LNCaP clone FGC (cell line): ENCODE measurements at regions not wholly inside any gene's neighbourhood (a gene's known extent, or its start where the extent isn't known, plus 50 kb on each side); places are given as distances from the start of the nearest gene placed in this dataset.
"Not testable (repeated sequence)": the region's sequence is repeated elsewhere in the genome, so short reads cannot be mapped to it uniquely, and the experiment has no call there.

Experiments used
- DNase-seq: peaks from one replicate; pipeline ENCODE4 v3.0.0-alpha.2; 2011; ENCODE audit warnings: low read depth
- H3K4me3 ChIP-seq: 2 replicates; pipeline ENCODE4 v1.5.1; 2011; ENCODE audit warnings: mild to moderate bottlenecking, low read depth, low read length, control low read depth
- TF ChIP-seq, protein P1 (sequence below): IDR thresholded peaks from 2 replicates; pipeline ENCODE4 v1.5.1; 2012; ENCODE audit warnings: mild to moderate bottlenecking; ENCODE audit not compliant: control insufficient read depth, insufficient read depth; ENCODE audit errors: extremely low read depth

DNA sequence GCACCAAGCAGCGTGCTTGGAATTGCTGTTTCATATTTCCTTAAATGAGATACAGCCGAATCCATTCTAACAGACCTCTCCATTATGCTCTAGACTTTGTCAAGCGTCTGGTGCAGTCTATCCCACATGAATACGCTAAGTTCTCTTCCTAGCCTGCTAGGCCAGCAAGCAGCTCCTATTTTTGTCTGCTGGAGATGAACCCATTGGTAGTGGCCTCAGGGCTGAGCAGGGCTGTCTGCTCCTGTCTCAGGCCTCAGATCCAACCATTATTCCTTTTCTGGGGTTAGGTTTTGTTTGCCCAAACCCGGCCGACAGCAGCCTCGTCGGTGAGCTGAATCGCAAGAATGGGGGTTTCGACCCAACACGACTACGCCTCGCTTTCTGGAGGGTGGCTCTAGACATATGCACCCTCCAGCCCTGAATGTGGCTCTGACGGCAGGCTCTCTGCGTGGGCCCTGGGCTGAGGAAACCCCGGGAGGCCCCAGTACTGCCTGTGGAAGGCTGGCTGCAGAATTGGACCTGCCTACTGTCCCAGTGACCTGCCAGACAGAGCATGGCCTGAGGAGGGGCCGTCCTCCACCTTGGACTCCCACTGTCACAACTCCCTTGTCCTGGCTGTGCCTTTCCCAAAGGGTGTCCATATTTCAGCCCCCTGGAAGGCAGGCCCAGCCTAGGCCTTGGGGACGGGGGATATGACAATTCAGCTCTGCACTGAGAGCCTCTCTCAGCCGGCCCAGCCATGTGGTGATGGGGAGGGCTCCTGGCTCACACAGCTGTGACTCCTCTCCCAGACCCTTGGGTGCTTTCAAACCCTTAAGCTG is 267.9 kb upstream of the TCERG1L start:
- no peak for DNase-seq
- TF ChIP-seq, protein P1, sequence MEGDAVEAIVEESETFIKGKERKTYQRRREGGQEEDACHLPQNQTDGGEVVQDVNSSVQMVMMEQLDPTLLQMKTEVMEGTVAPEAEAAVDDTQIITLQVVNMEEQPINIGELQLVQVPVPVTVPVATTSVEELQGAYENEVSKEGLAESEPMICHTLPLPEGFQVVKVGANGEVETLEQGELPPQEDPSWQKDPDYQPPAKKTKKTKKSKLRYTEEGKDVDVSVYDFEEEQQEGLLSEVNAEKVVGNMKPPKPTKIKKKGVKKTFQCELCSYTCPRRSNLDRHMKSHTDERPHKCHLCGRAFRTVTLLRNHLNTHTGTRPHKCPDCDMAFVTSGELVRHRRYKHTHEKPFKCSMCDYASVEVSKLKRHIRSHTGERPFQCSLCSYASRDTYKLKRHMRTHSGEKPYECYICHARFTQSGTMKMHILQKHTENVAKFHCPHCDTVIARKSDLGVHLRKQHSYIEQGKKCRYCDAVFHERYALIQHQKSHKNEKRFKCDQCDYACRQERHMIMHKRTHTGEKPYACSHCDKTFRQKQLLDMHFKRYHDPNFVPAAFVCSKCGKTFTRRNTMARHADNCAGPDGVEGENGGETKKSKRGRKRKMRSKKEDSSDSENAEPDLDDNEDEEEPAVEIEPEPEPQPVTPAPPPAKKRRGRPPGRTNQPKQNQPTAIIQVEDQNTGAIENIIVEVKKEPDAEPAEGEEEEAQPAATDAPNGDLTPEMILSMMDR: no peak
- H3K4me3 ChIP-seq: no peak overlapping the region

DNA sequence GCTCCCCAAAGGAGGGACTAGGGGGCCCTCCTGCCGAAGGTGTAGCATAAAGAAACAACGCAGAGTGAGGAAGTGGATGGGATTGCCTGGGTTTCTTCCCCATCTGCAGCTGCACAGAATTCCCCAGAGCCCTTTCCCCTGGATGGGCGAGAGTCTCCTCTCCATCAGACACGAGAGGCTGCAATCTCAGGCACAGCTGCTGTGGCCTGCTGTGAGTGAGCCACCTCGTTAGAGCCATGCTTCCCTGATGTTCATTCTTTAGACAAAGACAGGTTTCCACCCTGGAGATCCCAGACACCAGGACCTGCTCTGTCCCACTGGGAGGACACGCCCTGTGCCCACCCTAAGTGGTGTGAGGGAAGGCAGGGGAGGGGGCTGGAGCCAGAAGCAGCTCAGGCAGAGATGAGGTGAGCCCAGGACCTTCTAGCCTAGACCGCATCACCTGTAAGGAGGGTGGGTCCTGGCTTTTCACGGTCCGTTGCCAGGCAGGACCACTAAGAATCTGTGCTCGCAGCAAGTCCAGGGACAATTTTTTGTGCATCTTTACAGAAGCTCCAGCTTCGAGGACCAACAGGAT is 268.6 kb upstream of the TCERG1L start:
- TF ChIP-seq, protein P1: no peak
- DNase-seq: no peak
- no peak overlapping the region for H3K4me3 ChIP-seq

DNA sequence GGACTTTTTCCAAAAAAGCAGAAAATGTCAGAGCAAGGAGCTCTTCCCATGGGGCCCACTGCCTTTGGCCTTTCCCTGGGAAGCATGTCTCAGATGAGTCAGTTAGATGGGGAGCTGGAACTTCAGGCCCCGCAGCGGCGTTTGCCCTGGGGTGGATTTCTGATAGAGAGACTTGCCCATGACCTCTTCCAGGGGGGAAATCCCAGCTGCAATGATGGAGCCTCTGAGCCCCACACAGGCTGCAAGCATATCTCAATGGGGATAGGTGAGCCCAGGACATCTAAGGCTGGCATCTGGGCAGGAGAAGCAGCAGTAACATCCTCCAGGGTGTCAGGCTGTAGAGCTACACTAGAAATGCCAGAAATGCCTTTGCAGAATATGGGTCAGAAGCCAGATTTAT is 269.2 kb upstream of the TCERG1L start:
- H3K4me3 ChIP-seq: no peak overlapping the region
- DNase-seq: no peak
- TF ChIP-seq, protein P1: no peak

DNA sequence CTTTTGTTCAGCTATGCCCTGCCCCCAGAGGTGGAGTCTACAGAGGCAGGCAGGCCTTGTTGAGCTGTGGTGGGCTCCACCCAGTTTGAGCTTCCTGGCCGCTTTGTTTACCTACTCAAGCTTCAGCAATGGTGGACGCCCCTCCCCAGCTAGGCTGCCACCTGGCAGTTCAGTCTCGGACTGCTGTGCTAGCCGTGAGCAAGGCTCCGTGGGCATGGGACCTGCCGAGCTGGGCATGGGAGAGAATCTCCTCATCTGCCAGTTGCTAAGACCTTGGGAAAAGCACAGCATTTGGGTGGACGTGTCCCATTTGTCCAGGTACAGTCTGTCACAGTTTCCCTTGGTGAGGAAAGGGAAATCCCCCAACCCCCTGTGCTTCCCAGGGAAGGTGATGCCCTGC is 270.0 kb upstream of the TCERG1L start:
- DNase-seq, H3K4me3 ChIP-seq: not testable (repeated sequence)

DNA sequence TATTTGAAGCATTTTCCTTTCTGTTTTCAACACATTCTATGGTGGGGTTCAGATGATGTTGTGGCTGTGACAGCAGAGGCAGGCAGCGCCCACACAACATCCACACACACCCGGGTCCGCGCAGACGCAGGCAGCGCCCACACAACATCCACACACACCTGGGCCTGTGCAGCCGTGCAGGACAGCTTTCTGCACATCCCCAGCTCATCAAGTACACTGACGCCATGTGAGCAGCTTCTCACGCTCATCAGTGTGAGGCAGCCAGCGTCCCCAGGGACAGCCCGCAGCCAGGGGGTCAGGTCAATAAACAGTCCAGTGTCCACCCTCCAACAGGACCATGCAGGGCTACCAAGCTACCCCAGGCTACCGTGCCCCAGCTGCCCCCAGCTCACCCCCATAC is 272.8 kb upstream of the TCERG1L start:
- no peak for DNase-seq
- TF ChIP-seq, protein P1: no peak
- no peak overlapping the region for H3K4me3 ChIP-seq

DNA sequence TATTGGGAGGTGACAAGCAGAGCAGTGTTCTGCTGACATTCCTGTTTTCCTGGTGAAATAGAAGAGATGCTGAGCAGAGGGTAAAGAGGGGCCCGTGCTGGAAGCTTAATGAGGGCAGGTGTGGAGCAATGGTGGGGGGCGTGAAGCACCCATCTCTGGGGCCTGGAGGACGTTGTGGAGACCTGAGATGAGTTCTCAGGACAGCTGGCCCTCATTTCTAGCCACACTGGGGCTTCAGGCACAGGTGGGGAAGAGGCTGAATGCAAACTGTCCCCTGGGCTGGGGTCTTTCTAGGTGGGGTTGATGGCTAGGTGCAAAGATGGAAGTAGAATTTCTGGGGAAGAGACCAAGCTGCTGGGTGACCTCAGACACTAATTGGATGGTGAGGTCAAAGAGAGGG is 274.2 kb upstream of the TCERG1L start:
- no peak for DNase-seq
- TF ChIP-seq, protein P1: no peak

DNA sequence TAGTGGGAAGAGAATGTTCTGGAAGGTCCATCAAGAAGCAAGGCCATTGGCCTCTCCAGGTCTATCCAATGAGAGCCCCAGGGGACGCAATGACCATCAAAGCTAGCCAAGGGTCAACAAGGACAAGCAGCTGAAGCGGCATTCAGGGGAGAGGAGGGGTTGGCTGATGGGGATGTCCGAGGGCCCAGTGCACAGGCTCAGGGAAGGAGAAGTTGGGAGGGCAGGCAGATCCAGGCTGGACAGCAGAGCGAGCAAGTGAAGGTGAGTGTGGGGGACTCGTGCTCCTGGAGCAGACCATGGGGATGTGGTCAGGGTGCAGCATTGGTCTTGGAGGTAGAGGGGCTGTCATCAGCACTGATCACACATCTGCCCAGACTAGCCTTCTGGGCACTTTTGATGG is 275.4 kb upstream of the TCERG1L start:
- H3K4me3 ChIP-seq: no peak overlapping the region
- no peak for DNase-seq
- TF ChIP-seq, protein P1: no peak

More for the DNA sequence above, 274.2 kb upstream of the TCERG1L start:
- no peak overlapping the region for H3K4me3 ChIP-seq
